Heart left ventricle (tissue), 16 donors: ENCODE measurements at regions not wholly inside any gene's neighbourhood (a gene's known extent, or its start where the extent isn't known, plus 50 kb on each side); places are given as distances from the start of the nearest gene placed in this dataset.

Experiments
- ATAC-seq, 4 donors: fragments of 200-7000 bp; cut with Tn5 transposase; one replicate each; pipeline ENCODE4 v1.9.1; 2020 to 2022; ENCODE audit warnings: moderate library complexity in 4 of 4, mild to moderate bottlenecking in 3 of 4, moderate number of reproducible peaks in 1 of 4
- DNase-seq, 5 donors: peaks; one replicate each; pipeline ENCODE4 v3.0.0-alpha.2; 2020
- H3K27ac ChIP-seq, 12 donors: fragments of 200-600 bp; sonication (generic) in 4 of 12; one replicate each; pipeline versions ENCODE4 v1.5.0 to v1.8.0; 2016 to 2022; ENCODE audit warnings: mild to moderate bottlenecking in 2 of 12
- H3K27me3 ChIP-seq, 9 donors: fragments of 200-600 bp; sonication (generic) in 2 of 9; one replicate each; pipeline versions ENCODE4 v1.5.1 to v1.8.0; 2016 to 2022; ENCODE audit warnings: mild to moderate bottlenecking in 3 of 9
- H3K36me3 ChIP-seq, 9 donors: fragments of 200-600 bp; sonication (generic) in 2 of 9; one replicate each; pipeline versions ENCODE4 v1.5.0 to v1.8.0; 2018 to 2022; ENCODE audit warnings: mild to moderate bottlenecking in 2 of 9
- H3K4me1 ChIP-seq, 12 donors: fragments of 200-600 bp; sonication (generic) in 4 of 12; one replicate each; pipeline versions ENCODE4 v1.5.0 to v1.8.0; 2016 to 2022; ENCODE audit warnings: mild to moderate bottlenecking in 3 of 12
- H3K4me3 ChIP-seq, 12 donors: fragments of 200-600 bp; sonication (generic) in 4 of 12; one replicate each; pipeline versions ENCODE4 v1.5.0 to v1.8.0; 2017 to 2022; ENCODE audit warnings: mild to moderate bottlenecking in 9 of 12, moderate library complexity in 4 of 12
- H3K9me3 ChIP-seq, 12 donors: fragments of 200-600 bp; sonication (generic) in 4 of 12; one replicate each; pipeline versions ENCODE4 v1.5.0 to v1.8.0; 2016 to 2022; ENCODE audit warnings: mild to moderate bottlenecking in 1 of 12
- POLR2A ChIP-seq, 2 donors: fragments of 450-650 bp; IDR thresholded peaks; one replicate each; pipeline ENCODE4 v1.6.1; 2017; ENCODE audit warnings: antibody characterized with exemption in 2 of 2, mild to moderate bottlenecking in 2 of 2, moderate library complexity in 2 of 2
- WGBS, 4 donors: extraction: QIAGEN DNeasy Blood & Tissue Kit in 2 of 4; methylation state at CpG; one replicate each; pipeline versions ENCODE4 v1.1.5 to v1.1.7; 2013 to 2018; 5-methylcytosine and 5-hydroxymethylcytosine counted together
- intact Hi-C, 10 donors: fragments of 100-400 bp; cut with DNase I; formaldehyde crosslinking; loops; one replicate each; pipeline versions ENCODE4 v1.11.1 to v1.14.2; 2022
- TF ChIP-seq, protein P1 (sequence below), 12 donors: fragments of 200-600 bp; sonication (generic) in 4 of 12; IDR thresholded peaks; one replicate each; pipeline versions ENCODE4 v1.5.0 to v1.8.0; 2018 to 2022; ENCODE audit warnings: antibody characterized with exemption in 12 of 12, mild to moderate bottlenecking in 5 of 12
- donor health status: ischemic (EF 13 %, LVEDD 7.1; RV severe dilation, severe dysfunction).
- donor health status: healthy with polysubstance abuse.
- donor health status: DM: no; HTN: yes; CAD: no.
- donor health status: DM: no; HTN: no; CAD: no.
- donor health status: ischemic (EF 25% LVEDD 6.9; RV normal size, moderate dysfunction).
- donor health status: ischemic (EF 25% LVEDD 5.7; RV mildly dilated, moderate dysfunction).
- donor health status: healthy.
- donor health status: DM: yes; HTN: yes; CAD: no.
- donor health status: ischemic (EF 35%, LVEDD 5.7; RV mildly dilated, moderate dysfunction).
- donor health status: nonischemic (EF 11% LVEDD 7.7; RV severe dilation, severe dysfunction).
- donor health status: DM: yes; HTN: yes; CAD: no.
- donor health status: PGD.
- donor health status: ischemic (EF 29% LVEDD 5.4; RV normal size, mild dysfunction).
- donor health status: nonischemic (EF 23%, LVEDD 6.1; RV moderate dilation, normal function).

DNA sequence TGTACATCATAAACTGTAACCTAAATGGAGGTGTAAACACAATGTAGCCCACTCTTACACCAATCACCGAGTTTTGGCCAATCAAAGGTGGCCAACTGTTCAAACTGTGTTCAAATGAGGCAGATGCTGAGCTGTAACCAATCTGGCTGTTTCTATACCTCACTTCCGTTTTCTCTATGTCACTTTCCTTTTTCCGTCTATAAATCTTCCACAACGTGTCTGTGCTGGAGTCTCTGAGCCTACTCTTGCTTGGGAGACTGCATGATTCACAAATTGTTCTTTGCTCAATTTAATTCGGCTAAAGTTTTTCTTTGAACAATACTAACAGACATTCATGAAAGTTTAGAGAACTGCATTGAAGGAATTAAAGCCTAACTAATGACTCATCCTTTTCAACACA, 547.1 kb upstream of the USP15 start:
- Histone ChIP-seq H3K9me3 (peaks cover 0 to 8% (median 0%) of the 10 kb centered on the region in 12 donors), H3K27ac (no peak overlapping the region), H3K4me1 (no peaks in the 10 kb centered on the region), H3K27me3 (no peaks in the 10 kb centered on the region), H3K36me3 (no peaks in the 10 kb centered on the region), H3K4me3 (no peak overlapping the region)
- intact Hi-C loops, result no loop called here
- no peak for DNase-seq
- WGBS, 4 donors, result 71 to 78% (median 75%) methylated on average over 5 of the region's 5 CpGs
- TF ChIP-seq, protein P1, sequence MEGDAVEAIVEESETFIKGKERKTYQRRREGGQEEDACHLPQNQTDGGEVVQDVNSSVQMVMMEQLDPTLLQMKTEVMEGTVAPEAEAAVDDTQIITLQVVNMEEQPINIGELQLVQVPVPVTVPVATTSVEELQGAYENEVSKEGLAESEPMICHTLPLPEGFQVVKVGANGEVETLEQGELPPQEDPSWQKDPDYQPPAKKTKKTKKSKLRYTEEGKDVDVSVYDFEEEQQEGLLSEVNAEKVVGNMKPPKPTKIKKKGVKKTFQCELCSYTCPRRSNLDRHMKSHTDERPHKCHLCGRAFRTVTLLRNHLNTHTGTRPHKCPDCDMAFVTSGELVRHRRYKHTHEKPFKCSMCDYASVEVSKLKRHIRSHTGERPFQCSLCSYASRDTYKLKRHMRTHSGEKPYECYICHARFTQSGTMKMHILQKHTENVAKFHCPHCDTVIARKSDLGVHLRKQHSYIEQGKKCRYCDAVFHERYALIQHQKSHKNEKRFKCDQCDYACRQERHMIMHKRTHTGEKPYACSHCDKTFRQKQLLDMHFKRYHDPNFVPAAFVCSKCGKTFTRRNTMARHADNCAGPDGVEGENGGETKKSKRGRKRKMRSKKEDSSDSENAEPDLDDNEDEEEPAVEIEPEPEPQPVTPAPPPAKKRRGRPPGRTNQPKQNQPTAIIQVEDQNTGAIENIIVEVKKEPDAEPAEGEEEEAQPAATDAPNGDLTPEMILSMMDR (IDR thresholded peaks at IDR 0.05), result no peak
- TF ChIP-seq POLR2A (IDR thresholded peaks at IDR 0.05), result no peak
- no peak for ATAC-seq

DNA sequence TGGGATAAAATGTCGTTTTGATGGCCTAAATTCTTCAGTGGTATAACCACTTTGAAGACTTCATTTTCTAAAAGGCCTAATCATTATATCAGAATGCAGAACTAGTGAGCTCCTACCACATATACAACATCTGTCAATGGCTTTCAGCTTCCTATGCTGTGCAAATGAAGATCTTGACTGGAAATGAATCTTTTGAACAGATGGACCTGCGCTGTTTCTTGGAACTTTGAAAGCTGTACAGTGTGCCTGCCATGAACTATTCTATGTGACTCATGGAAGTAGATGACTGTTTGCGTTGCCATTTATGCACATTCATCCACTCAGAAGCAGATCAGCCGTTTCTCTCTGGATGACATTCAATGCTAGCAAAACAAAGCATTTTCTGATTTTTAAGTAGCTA, 542.2 kb upstream of the USP15 start:
- 73 to 75% (median 73%) methylated on average over 4 of the region's 4 CpGs for WGBS, 4 donors
- TF ChIP-seq, protein P1 (IDR thresholded peaks at IDR 0.05), result no peak
- TF ChIP-seq POLR2A (IDR thresholded peaks at IDR 0.05), result no peak
- Histone ChIP-seq H3K36me3 (no peaks in the 10 kb centered on the region), H3K27ac (no peak overlapping the region), H3K4me3 (no peak overlapping the region), H3K27me3 (no peaks in the 10 kb centered on the region), H3K4me1 (no peaks in the 10 kb centered on the region), H3K9me3 (peaks cover 0 to 2% (median 0%) of the 10 kb centered on the region in 12 donors)
- no peak for DNase-seq
- intact Hi-C loops, result no loop called here
- ATAC-seq, result no peak

DNA sequence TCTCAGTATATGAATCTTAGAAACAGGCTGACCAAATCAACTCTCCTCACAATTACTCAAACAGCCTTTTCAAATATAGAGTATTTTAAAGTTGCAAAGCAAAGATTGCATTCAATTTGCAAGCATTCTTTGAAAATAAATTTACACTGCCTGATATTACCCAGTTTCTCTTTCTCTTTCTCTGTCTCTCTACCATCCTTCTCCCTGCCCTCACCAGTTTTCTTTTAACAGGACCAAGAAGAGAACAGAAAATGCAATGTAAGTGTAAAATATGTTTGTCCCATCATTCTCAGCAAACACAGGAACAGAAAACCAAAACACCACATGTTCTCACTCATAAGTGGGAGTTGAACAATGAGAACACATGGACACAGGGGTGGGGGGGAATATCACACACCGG, 520.3 kb upstream of the USP15 start:
- Histone ChIP-seq H3K4me1 (no peaks in the 10 kb centered on the region), H3K9me3 (peaks cover 0 to 4% (median 0%) of the 10 kb centered on the region in 12 donors), H3K27ac (no peak overlapping the region), H3K27me3 (no peaks in the 10 kb centered on the region), H3K36me3 (no peaks in the 10 kb centered on the region), H3K4me3 (no peak overlapping the region)
- intact Hi-C loops, result no loop called here
- DNase-seq, result no peak
- WGBS, 4 donors, result 75 to 79% (median 76%) methylated on average over 1 of the region's 1 CpG
- no peak for ATAC-seq
- TF ChIP-seq POLR2A (IDR thresholded peaks at IDR 0.05), result no peak
- TF ChIP-seq, protein P1 (IDR thresholded peaks at IDR 0.05), result no peak

DNA sequence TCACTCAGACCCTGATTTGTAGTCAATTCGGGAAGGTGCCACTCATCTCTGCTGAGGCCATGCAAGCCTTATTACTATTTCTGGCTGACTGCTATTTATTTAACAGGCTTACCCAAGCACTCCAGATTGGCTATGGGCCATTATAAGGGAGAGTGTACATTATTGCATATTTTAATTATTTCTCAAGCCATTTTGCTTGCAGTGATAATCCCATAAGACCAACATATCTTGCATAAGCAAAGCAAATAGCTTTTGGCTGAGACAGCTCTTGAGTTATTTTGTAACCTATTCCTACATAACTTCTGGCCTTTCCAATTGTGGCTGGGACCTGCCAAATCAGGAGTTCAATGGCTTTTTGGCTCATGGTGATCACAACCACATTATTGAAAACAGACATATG, 509.6 kb upstream of the USP15 start:
- H3K4me1 ChIP-seq, result no peaks in the 10 kb centered on the region
- H3K27me3 ChIP-seq, result no peaks in the 10 kb centered on the region
- H3K9me3 ChIP-seq, result no peaks in the 10 kb centered on the region
- H3K36me3 ChIP-seq, result no peaks in the 10 kb centered on the region
- no peak for DNase-seq
- TF ChIP-seq POLR2A (IDR thresholded peaks at IDR 0.05), result no peak
- TF ChIP-seq, protein P1 (IDR thresholded peaks at IDR 0.05), result no peak
- intact Hi-C loops, result no loop called here
- no peak overlapping the region for H3K27ac ChIP-seq
- no peak overlapping the region for H3K4me3 ChIP-seq
- ATAC-seq, result no peak
- 76 to 88% (median 77%) methylated on average over 1 of the region's 1 CpG for WGBS, 4 donors
